ENCODE measurements at regions not wholly inside any gene's neighbourhood (a gene's known extent, or its start where the extent isn't known, plus 50 kb on each side); places are given as distances from the start of the nearest gene placed in this dataset.

DNA sequence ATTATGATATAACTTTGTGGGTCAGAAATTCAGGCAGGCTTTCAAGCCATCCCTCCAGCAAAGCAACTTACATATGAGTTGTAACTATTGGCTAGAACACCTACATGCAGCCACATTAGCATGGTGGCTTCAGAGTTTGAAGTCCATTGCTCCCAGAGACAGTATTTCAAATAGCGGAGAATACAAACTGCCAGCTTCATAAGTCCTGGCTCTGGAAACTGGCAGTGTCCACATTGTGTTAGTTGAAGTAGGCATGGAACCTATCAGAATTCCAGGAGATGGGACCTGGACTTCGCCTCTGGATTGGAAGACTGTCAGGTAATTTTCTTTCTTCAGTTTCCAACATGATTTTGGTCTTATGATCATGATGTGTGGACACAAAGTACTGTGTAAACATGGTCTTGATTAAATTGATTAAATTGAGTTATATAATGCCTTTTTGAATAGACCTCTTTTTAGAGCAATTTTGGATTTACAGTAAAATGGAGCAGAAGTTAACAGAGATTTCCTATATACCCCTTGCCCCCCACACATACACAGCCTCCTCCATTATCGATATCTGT is 209.9 kb upstream of the NAV2 start:
- Histone ChIP-seq H3K9me3 (ENCODE audit: insufficient read depth, low read depth, low read length) (no peaks in the 10 kb centered on the region), H4K20me1 (ENCODE audit: insufficient read depth, low read length) (no peaks in the 10 kb centered on the region), H3K4me3 (ENCODE audit: insufficient read depth, low read depth, low read length) (no peak overlapping the region), H3K27me3 (ENCODE audit: insufficient read depth, low read length) (peaks cover 22% of the 10 kb centered on the region), H3K4me1 (ENCODE audit: insufficient read depth, low read length) (no peaks in the 10 kb centered on the region), H3K9ac (ENCODE audit: low read length) (no peak overlapping the region), H2AFZ (ENCODE audit: low read depth, low read length) (no peak overlapping the region), H3K4me2 (ENCODE audit: low read length) (no peak overlapping the region), H3K36me3 (ENCODE audit: insufficient read depth, low read length) (no peaks in the 10 kb centered on the region), H3K79me2 (ENCODE audit: insufficient read depth, low read length) (no peaks in the 10 kb centered on the region), H3K27ac (ENCODE audit: low read depth, low read length) (no peak overlapping the region)
- H3K9me3 Mint-ChIP-seq (ENCODE audit: unreplicated experiment): no peaks in the 10 kb centered on the region
- H3K4me1 Mint-ChIP-seq (ENCODE audit: low read depth, unreplicated experiment): no peaks in the 10 kb centered on the region
- no peaks in the 10 kb centered on the region for H3K36me3 Mint-ChIP-seq (ENCODE audit: low read depth, unreplicated experiment)
- DNase-seq (ENCODE audit: low read depth) (no peak), FAIRE-seq (no peak)
- H3K27ac Mint-ChIP-seq (ENCODE audit: unreplicated experiment): no peak overlapping the region
- no peak overlapping the region for H3K4me3 Mint-ChIP-seq (ENCODE audit: unreplicated experiment)
- TF ChIP-seq, protein P1, sequence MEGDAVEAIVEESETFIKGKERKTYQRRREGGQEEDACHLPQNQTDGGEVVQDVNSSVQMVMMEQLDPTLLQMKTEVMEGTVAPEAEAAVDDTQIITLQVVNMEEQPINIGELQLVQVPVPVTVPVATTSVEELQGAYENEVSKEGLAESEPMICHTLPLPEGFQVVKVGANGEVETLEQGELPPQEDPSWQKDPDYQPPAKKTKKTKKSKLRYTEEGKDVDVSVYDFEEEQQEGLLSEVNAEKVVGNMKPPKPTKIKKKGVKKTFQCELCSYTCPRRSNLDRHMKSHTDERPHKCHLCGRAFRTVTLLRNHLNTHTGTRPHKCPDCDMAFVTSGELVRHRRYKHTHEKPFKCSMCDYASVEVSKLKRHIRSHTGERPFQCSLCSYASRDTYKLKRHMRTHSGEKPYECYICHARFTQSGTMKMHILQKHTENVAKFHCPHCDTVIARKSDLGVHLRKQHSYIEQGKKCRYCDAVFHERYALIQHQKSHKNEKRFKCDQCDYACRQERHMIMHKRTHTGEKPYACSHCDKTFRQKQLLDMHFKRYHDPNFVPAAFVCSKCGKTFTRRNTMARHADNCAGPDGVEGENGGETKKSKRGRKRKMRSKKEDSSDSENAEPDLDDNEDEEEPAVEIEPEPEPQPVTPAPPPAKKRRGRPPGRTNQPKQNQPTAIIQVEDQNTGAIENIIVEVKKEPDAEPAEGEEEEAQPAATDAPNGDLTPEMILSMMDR (IDR thresholded peaks at IDR 0.05; ENCODE audit: insufficient read depth, low read depth, low read length): no peak
- TF ChIP-seq EZH2 (IDR thresholded peaks at IDR 0.05; ENCODE audit: insufficient read depth, low read length): no peak
- peaks cover 26% of the 10 kb centered on the region for H3K27me3 Mint-ChIP-seq (ENCODE audit: low read depth, unreplicated experiment)

DNA sequence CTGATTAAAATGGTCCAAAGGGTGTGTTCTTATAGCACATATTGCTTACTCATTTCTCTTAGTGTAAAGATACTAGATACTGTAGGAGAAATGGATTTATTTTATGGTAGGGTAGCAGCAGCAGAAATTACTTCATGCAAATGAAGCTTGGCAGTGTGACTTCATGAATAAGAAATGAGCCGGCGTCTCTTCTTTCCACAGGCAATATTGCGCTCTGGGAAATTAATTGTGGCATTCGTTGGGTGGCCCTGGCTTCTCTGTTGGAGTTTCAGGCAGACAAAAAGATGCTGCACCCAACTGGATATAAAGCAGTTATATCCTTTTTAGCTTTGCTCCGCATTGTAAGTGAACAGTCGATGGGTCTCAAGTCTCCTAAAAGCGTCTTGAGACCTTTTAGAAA is 211.0 kb upstream of the NAV2 start:
- Histone ChIP-seq H3K4me3 (ENCODE audit: insufficient read depth, low read depth, low read length) (no peak overlapping the region), H3K27me3 (ENCODE audit: insufficient read depth, low read length) (peaks cover 21% of the 10 kb centered on the region), H3K4me2 (ENCODE audit: low read length) (no peak overlapping the region), H4K20me1 (ENCODE audit: insufficient read depth, low read length) (no peaks in the 10 kb centered on the region), H3K9me3 (ENCODE audit: insufficient read depth, low read depth, low read length) (no peaks in the 10 kb centered on the region), H3K36me3 (ENCODE audit: insufficient read depth, low read length) (no peaks in the 10 kb centered on the region), H3K27ac (ENCODE audit: low read depth, low read length) (no peak overlapping the region), H3K9ac (ENCODE audit: low read length) (no peak overlapping the region), H2AFZ (ENCODE audit: low read depth, low read length) (no peak overlapping the region), H3K79me2 (ENCODE audit: insufficient read depth, low read length) (no peaks in the 10 kb centered on the region), H3K4me1 (ENCODE audit: insufficient read depth, low read length) (no peaks in the 10 kb centered on the region)
- Mint-ChIP-seq H3K4me3 (ENCODE audit: unreplicated experiment) (no peak overlapping the region), H3K27ac (ENCODE audit: unreplicated experiment) (no peak overlapping the region), H3K4me1 (ENCODE audit: low read depth, unreplicated experiment) (no peaks in the 10 kb centered on the region), H3K27me3 (ENCODE audit: low read depth, unreplicated experiment) (peaks cover 32% of the 10 kb centered on the region), H3K9me3 (ENCODE audit: unreplicated experiment) (no peaks in the 10 kb centered on the region), H3K36me3 (ENCODE audit: low read depth, unreplicated experiment) (no peaks in the 10 kb centered on the region)
- no peak for DNase-seq (ENCODE audit: low read depth)
- no peak for FAIRE-seq
- TF ChIP-seq EZH2 (IDR thresholded peaks at IDR 0.05; ENCODE audit: insufficient read depth, low read length): no peak
- TF ChIP-seq, protein P1 (IDR thresholded peaks at IDR 0.05; ENCODE audit: insufficient read depth, low read depth, low read length): no peak

DNA sequence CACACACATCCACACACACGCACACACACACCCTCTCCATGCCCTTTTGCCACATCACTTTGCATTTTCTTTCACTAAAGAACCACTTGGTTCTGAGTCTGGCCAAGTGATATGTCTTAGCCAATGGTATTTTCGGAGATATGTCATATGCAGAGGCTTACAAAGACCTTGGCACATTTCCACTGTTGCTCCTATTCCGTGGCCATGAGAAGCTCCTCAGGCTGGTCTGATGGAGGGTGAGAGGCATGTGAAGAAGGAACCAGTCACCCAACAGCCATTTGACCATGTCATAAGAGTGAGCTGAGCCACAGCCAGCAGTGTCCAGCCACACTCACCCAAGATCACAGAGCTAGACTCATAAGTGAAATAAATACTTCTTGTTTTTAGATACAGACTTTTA is 212.6 kb upstream of the NAV2 start:
- TF ChIP-seq, protein P1 (IDR thresholded peaks at IDR 0.05; ENCODE audit: insufficient read depth, low read depth, low read length): no peak
- TF ChIP-seq EZH2 (IDR thresholded peaks at IDR 0.05; ENCODE audit: insufficient read depth, low read length): no peak
- no peaks in the 10 kb centered on the region for H3K9me3 Mint-ChIP-seq (ENCODE audit: unreplicated experiment)
- Histone ChIP-seq H3K4me1 (ENCODE audit: insufficient read depth, low read length) (no peaks in the 10 kb centered on the region), H3K36me3 (ENCODE audit: insufficient read depth, low read length) (no peaks in the 10 kb centered on the region), H3K9me3 (ENCODE audit: insufficient read depth, low read depth, low read length) (no peaks in the 10 kb centered on the region), H3K4me2 (ENCODE audit: low read length) (no peak overlapping the region), H3K27ac (ENCODE audit: low read depth, low read length) (no peak overlapping the region), H3K4me3 (ENCODE audit: insufficient read depth, low read depth, low read length) (no peak overlapping the region), H3K27me3 (ENCODE audit: insufficient read depth, low read length) (peaks cover 21% of the 10 kb centered on the region), H3K9ac (ENCODE audit: low read length) (no peak overlapping the region), H3K79me2 (ENCODE audit: insufficient read depth, low read length) (no peaks in the 10 kb centered on the region), H2AFZ (ENCODE audit: low read depth, low read length) (no peak overlapping the region), H4K20me1 (ENCODE audit: insufficient read depth, low read length) (no peaks in the 10 kb centered on the region)
- no peak overlapping the region for H3K4me3 Mint-ChIP-seq (ENCODE audit: unreplicated experiment)
- H3K4me1 Mint-ChIP-seq (ENCODE audit: low read depth, unreplicated experiment): no peaks in the 10 kb centered on the region
- H3K27ac Mint-ChIP-seq (ENCODE audit: unreplicated experiment): no peak overlapping the region
- H3K36me3 Mint-ChIP-seq (ENCODE audit: low read depth, unreplicated experiment): no peaks in the 10 kb centered on the region
- H3K27me3 Mint-ChIP-seq (ENCODE audit: low read depth, unreplicated experiment): peaks cover 28% of the 10 kb centered on the region
- DNase-seq (ENCODE audit: low read depth): peak; percentile 6
- no peak for FAIRE-seq
